AG09319 (cell line): ENCODE measurements at regions not wholly inside any gene's neighbourhood (a gene's known extent, or its start where the extent isn't known, plus 50 kb on each side); places are given as distances from the start of the nearest gene placed in this dataset.

Source experiments
- DNase-seq: peaks from one replicate; pipeline ENCODE4 v3.0.0-alpha.2; 2010; ENCODE audit warnings: low read depth; ENCODE audit errors: extremely low read depth
- TF ChIP-seq, protein P1 (sequence below): IDR thresholded peaks from 2 replicates; pipeline ENCODE4 v1.5.1; 2011; ENCODE audit warnings: low read depth, mild to moderate bottlenecking, inconsistent platforms, low read length, moderate library complexity

DNA sequence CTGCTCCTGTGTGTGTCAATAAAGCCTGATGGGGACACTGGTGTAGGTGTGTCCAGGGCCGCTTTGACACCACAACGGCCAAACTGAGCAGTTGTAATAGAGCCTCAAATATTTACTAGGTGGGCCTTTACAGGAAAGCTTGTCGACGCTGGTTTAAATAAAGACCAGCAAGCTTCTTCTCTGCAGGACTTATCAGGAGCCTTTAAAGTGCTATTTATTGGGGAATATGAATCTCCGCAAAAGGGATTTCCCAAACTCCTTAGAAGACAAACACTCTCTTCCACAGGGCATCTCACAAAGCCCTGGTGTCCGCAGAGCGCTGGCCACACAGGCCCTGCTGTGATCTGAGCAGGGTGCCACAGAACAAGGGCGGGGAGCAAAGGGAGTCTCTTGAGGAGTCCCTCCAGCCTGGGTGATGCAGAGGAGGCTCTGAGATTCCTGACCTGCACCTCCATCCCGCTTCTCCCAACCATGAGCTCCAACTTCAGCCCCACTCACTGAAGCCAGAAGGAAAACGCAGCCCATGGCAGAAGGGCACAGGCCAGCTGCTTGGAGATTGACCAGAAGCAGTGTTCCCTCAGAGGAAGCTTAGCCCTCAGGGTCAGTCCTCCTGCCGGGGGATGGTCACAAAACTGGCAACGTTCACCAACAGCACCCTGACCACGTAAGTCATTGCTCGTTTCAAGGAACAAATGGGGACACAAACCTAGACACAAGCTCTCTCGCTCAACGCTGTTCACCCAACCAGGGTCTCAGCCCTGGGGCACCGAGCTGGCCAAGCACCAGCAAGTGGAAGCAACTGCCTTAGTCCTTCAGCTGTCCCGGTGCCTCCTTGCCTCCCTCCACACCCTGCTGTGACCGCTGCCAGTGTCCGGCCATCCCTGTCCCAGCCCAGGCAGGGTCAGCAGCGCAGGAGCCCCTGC lies 129.5 kb downstream of the OAT start:
- no peak for DNase-seq
- TF ChIP-seq, protein P1, sequence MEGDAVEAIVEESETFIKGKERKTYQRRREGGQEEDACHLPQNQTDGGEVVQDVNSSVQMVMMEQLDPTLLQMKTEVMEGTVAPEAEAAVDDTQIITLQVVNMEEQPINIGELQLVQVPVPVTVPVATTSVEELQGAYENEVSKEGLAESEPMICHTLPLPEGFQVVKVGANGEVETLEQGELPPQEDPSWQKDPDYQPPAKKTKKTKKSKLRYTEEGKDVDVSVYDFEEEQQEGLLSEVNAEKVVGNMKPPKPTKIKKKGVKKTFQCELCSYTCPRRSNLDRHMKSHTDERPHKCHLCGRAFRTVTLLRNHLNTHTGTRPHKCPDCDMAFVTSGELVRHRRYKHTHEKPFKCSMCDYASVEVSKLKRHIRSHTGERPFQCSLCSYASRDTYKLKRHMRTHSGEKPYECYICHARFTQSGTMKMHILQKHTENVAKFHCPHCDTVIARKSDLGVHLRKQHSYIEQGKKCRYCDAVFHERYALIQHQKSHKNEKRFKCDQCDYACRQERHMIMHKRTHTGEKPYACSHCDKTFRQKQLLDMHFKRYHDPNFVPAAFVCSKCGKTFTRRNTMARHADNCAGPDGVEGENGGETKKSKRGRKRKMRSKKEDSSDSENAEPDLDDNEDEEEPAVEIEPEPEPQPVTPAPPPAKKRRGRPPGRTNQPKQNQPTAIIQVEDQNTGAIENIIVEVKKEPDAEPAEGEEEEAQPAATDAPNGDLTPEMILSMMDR, result no peak

DNA sequence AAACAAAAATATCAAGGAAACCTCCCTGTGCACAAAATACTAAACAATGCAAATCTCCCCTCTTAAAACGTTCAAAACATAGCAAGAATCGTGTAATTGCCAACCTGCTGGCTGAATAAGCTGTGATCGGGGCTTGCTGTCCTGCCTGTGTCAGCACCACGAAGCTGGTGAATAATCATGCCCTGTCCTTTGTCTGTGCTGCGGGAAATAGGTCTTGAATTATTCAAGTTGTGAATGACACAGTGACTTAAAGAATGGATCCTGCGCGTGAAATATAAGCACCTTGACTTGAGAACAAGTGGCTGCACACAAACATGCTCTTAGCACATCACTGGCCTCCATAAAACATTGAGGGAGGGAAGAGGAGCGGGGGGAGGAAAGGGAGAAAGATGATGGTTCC lies 130.2 kb downstream of the OAT start:
- TF ChIP-seq, protein P1, result no peak
- DNase-seq, result no peak

DNA sequence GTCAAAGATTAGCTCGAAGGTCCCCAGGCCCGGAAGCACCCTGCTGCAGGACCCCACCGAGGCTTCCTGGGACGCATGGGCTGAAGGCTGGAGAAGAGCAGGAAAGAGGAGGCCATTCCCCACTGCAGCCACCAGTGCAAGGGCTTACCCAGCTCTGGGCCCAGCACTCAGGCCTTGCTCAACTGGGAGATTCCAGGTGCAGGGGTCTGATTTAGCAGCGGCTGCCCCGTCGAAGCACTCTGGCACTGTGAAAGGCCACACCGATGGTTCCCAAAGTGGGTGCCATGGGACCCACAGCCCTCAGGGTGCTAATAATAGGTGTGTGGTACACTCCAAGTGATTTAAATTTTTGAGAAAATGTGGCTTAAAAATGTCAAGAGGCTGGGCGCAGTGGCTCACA lies 130.9 kb downstream of the OAT start:
- TF ChIP-seq, protein P1, result no peak
- DNase-seq, result no peak

DNA sequence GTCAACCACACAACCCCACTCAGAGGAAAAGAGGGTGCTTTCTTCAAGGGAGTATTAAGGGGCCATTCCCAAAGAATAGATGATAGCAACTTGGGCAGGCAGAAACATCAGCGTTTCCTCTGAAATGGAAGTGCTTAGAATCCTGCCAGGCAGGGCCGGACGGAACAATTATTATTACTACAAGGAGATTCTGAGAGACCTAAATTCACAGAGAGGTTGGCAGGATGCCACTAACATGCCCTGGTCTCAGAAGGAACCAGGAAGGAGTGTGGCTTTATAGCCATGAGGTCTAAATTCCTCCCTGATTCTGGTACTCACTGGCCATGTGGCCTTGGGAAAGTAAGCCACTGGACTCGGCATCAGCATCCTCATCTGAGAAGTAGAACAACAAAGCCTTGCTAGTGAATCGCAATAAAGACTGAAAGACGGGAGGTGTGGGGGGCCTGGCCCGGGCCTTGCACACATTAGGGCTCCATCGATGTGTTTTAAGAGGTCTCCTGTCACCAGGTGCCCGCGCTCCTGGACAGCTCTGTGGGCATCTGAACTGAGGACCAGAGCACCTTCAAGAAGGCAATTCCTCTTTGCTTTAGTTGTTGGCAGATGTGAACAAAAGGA lies 131.5 kb downstream of the OAT start:
- TF ChIP-seq, protein P1, result no peak
- DNase-seq, result no peak

DNA sequence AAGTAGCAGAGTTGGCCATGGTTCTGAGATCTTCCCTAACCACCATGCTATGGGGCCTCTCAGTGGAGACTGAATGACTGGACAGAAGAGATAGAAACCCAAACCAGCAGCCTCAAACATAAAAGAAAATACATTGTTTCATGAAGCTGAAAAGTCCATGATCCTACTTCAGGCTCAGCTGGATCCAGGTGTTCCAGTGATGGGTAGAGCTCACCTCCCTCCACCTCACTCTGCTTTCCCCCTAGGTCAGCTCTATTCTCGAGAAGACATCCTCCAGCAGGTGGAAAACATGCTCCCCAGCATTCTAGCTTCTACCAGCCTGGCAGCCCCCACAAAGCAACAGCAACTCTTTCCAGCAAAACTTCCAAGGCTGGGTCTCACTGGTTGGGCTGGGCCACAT lies 132.1 kb downstream of the OAT start:
- TF ChIP-seq, protein P1, result no peak
- DNase-seq, result no peak

DNA sequence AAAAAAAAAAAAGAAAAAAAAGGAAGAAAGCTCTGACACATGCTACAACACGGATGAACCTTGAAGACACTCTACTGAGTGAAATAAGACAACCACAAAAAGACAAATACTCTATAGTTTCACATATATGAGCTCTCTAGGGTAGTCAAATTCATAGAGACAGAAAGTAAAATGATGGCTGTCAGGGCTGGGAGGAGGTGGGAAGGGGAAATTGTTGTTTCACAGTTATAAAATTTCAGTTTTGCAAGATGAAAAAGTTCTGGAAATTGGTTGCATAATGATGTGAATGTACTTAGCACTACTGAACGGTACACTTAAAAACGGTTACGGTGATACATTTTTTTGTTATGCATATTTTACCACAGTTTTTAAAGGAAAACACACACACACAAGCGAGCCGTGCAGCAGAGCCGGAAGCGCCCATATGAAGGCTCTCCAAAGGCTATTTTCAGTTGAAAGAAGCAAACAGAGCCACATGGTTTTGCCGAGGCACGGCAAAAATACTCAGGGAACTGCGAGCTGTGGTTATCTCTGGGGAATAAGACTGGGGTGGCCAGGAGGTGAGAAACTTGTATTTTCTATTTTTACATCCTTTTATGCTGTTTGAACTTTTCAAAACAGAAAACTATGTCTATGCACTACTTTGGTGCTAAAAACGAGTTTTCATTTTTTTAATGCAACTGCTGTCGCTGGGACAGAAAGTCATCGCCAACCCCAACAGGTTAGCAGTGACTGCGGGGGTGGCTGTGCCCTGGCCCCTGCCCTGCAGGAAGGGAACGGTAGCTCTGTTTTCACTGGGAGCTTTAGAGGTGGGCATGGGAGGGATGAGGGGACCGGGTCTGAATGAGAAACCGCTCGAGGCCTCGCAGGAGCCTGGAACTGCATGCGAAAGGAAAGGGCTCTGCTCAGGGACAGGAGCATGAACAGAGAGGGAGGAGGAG lies 132.9 kb downstream of the OAT start:
- no peak for DNase-seq
- TF ChIP-seq, protein P1, result no peak
